Upper lobe of left lung (tissue), 4 donors: ENCODE measurements at regions not wholly inside any gene's neighbourhood (a gene's known extent, or its start where the extent isn't known, plus 50 kb on each side); places are given as distances from the start of the nearest gene placed in this dataset.

Source experiments
- CTCF ChIP-seq, 6 experiments: fragments of 450-650 bp in 4 of 6; fragments of 200-600 bp in 2 of 6; sonication (generic) in 2 of 6; IDR thresholded peaks; one replicate each; pipeline ENCODE4 v1.5.1; 2016 to 2019; ENCODE audit warnings: antibody characterized with exemption in 6 of 6
- POLR2A ChIP-seq, 4 donors: fragments of 450-650 bp; IDR thresholded peaks; one replicate each; pipeline ENCODE4 v1.5.1; 2016 to 2017; ENCODE audit warnings: antibody characterized with exemption in 4 of 4, mild to moderate bottlenecking in 2 of 4
- POLR2AphosphoS5 ChIP-seq, 2 donors: sonication (generic); formaldehyde crosslinking; IDR thresholded peaks; one replicate each; pipeline ENCODE4 v1.5.1; 2017; ENCODE audit warnings: antibody characterized with exemption in 2 of 2

GRCh38 chr14:85817430-85817829, 287.5 kb downstream of the FLRT2 start:
- TF ChIP-seq POLR2A (IDR thresholded peaks at IDR 0.05) (no peak), POLR2AphosphoS5 (IDR thresholded peaks at IDR 0.05) (no peak), CTCF (IDR thresholded peaks at IDR 0.05) (no peak)
